CD1c-positive myeloid dendritic cell (primary cell): ENCODE measurements at regions not wholly inside any gene's neighbourhood (a gene's known extent, or its start where the extent isn't known, plus 50 kb on each side); places are given as distances from the start of the nearest gene placed in this dataset.
A peak's percentile ranks its signal among the peaks of the same experiment; 100 is the strongest.

Experiments
- DNase-seq: peaks from one replicate; pipeline ENCODE4 v3.0.0-alpha.2; 2016; ENCODE audit errors: extremely low spot score

- no peak for DNase-seq
These were observed 50.2 kb upstream of the SDK2 start for GRCh38 chr17:73694491-73694890.

- peak; percentile 6 for DNase-seq
These were observed 50.9 kb upstream of the SDK2 start for GRCh38 chr17:73695035-73695738.

GRCh38 chr17:73696251-73696650 lies 52.0 kb upstream of the SDK2 start:
- no peak for DNase-seq

GRCh38 chr17:73697872-73698271 lies 53.6 kb upstream of the SDK2 start:
- no peak for DNase-seq

GRCh38 chr17:73698966-73699365 lies 54.7 kb upstream of the SDK2 start:
- DNase-seq: no peak

GRCh38 chr17:73701701-73702100 lies 57.5 kb upstream of the SDK2 start:
- DNase-seq: no peak

- DNase-seq: no peak
These were observed 58.9 kb upstream of the SDK2 start for GRCh38 chr17:73703192-73703591.

GRCh38 chr17:73703917-73704316 lies 59.7 kb upstream of the SDK2 start:
- no peak for DNase-seq

- no peak for DNase-seq
These were observed 61.3 kb upstream of the SDK2 start for GRCh38 chr17:73705594-73705993.

- DNase-seq: no peak
These were observed 62.2 kb upstream of the SDK2 start for GRCh38 chr17:73706428-73706827.

GRCh38 chr17:73706858-73707257 lies 62.6 kb upstream of the SDK2 start:
- DNase-seq: no peak

GRCh38 chr17:73707358-73707757 lies 63.1 kb upstream of the SDK2 start:
- no peak for DNase-seq

GRCh38 chr17:73710095-73710592 lies 65.9 kb upstream of the SDK2 start:
- peak; percentile 74 for DNase-seq

- peak; percentile 21 for DNase-seq
These were observed 66.9 kb upstream of the SDK2 start for GRCh38 chr17:73711184-73711583.

GRCh38 chr17:73711916-73712315 lies 67.7 kb upstream of the SDK2 start:
- no peak for DNase-seq

GRCh38 chr17:73713136-73713535 lies 68.9 kb upstream of the SDK2 start:
- DNase-seq: no peak

GRCh38 chr17:73715769-73716168 lies 71.5 kb upstream of the SDK2 start:
- no peak for DNase-seq

GRCh38 chr17:73717690-73718089 lies 73.4 kb upstream of the SDK2 start:
- DNase-seq: no peak

GRCh38 chr17:73718362-73718761 lies 74.1 kb upstream of the SDK2 start:
- DNase-seq: no peak

- DNase-seq: peak; percentile 35
These were observed 74.7 kb upstream of the SDK2 start for GRCh38 chr17:73718912-73719311.

GRCh38 chr17:73719588-73720071 lies 75.4 kb upstream of the SDK2 start:
- DNase-seq: no peak

GRCh38 chr17:73720187-73720834 lies 76.1 kb upstream of the SDK2 start:
- no peak for DNase-seq

- no peak for DNase-seq
These were observed 77.9 kb upstream of the SDK2 start for GRCh38 chr17:73722165-73722564.
